ENCODE measurements at regions not wholly inside any gene's neighbourhood (a gene's known extent, or its start where the extent isn't known, plus 50 kb on each side); places are given as distances from the start of the nearest gene placed in this dataset.

- TF ChIP-seq CTCF (IDR thresholded peaks at IDR 0.05) (no peak), POLR2A (IDR thresholded peaks at IDR 0.05) (no peak)
Measured at GRCh38 chr3:181956122-181956521, 244.4 kb downstream of the SOX2 start.

Measured in prostate gland (tissue), 2 donors.